ENCODE measurements at regions not wholly inside any gene's neighbourhood (a gene's known extent, or its start where the extent isn't known, plus 50 kb on each side); places are given as distances from the start of the nearest gene placed in this dataset.

DNA sequence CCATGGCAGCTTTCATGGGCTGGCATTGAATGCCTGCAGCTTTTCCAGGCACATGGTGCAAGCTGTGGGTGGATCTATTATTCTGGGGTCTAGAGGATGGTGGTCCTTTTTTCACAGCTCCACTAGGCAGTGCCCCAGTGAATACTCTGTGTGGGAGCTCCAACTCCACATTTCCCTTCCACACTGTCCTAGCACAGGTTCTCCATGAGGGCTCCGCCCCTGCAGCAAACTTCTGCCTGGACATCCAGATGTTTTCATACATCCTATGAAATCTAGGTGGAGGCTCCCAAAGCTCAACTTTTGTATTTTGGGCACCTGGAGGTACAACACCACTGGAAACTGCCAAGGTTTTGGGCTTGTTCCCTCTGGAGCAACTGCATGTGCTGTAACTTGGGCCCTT lies 450.6 kb downstream of the LMO7 start:
- DNase-seq (ENCODE audit: low spot score), result no peak

DNA sequence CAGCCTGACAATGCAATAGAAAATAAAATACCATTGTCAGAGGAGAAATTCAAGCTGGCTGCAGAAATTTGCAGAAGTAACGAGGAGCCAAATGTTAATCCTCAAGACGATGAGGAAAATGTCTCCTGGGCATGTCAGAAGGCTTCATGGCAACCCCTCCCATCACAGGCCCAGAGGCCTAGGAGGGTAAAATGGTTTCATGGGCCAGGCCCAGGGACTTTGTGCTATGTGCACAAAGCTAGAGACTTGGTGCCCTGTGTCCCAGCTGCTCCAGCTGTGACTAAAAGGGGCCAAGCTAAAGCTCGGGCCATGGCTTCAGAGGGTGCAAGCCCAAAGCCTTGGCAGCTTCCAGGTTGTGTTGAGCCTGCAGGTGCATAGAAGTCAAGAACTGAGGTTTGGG lies 431.7 kb downstream of the LMO7 start:
- no peak for DNase-seq (ENCODE audit: low spot score)

DNA sequence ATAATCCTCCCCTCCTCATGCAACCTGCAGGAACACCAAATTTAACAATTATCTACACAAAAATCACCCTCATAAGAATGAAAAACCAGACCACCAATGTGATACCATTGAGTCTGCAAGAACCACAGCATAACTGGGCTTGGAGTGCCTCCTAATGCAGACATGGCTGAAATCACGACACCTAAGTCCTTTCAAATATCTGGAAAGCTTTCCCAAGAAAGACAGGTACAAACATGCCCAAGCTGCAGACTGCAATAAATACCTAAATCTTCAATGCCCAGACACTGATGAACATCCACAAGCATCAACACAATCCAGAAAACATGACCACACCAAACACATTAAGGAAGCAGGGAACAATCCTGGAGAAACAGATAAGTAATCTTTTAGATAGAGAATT lies 417.1 kb downstream of the LMO7 start:
- DNase-seq (ENCODE audit: low spot score), result no peak

GRCh38 chr13:76049376-76049746 lies 413.2 kb downstream of the LMO7 start:
- DNase-seq (ENCODE audit: low spot score), result no peak

DNA sequence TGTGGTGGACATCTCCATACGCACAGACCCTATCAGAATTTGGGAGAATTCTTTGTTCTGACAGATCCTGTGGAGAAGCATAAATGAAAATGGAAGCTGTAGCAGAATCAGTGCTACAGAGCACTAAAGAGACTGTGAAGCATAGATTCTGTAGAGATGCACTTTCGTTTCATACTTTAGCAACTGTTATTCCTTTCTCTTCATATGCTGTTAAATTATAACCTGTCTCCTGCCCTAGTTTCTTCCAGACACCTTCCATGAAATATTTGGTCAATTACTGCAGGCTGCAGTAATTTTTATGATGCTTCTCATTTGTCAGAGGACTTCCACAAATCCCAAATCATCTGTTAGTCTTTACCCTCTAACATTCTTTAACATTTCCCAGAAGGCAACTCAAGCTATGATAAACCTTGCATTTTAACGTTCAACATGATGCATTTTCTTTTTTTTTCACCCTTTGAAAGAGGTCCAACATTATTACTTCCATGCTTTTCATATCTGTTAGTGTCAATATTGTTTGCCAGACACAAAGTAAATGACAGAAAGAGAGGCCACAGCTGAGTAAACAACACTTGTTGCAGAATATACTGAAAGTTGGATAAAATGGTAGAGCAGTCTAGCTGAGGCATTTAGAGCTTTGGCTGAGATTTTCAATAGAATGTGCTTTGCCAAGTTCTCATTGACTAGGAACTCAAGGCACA lies 412.7 kb downstream of the LMO7 start:
- DNase-seq (ENCODE audit: low spot score), result peak; percentile 2

DNA sequence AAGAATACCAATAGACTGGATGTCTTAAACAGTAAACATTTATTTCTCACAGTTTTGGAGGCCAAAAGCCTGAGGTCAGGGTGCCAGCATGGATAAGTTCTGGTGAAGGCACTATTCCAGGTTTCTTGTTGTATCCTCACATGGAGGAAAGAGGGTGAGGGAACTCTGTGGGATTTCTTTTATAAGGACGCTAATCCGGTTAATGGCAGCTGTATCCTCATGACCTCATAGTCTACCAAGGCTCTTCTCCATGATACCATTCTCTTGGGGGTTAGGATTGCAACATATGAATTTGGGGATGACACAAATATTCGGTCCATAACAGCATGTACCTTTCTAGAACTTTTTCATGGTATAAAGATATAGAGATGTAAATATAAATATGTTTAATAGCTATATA lies 412.0 kb downstream of the LMO7 start:
- no peak for DNase-seq (ENCODE audit: low spot score)

GRCh38 chr13:76043874-76044273 lies 407.7 kb downstream of the LMO7 start:
- DNase-seq (ENCODE audit: low spot score), result no peak

DNA sequence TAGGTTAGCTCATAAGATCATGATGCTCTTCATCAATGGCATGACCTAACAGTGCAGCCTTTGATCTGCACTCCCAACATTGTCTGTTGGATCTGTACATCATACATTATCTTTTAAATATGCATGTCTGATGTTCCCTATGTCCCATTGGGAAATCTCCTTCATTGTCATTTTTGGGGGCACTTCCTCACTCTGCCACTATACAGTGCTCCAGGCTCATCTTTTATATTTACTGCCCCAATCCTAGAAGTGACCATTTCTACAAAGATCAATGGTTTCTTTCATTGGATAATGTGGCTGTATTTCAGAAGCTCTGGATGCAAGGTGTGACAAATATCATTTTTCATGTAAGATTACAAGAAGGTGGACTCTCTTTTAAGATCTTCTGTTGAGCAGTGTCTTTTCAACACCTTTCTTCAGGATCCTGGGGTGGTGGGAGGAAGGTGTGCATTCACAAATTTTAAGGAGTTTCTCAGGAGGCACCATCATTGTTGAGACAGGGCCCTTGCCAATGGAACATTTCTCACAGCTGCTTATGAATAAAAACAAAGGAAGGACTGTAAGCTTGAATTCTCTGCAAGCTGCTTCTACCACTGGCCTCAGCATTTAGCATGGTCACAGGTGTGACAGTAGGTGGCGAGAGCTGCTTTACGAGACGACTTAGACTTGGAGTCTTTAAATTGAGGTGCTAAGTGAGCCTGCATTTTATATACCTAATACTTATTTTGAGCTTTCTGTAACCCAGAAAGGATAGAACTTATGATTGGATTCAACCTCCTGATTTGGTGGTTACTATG lies 403.0 kb downstream of the LMO7 start:
- DNase-seq (ENCODE audit: low spot score), result no peak

- no peak for DNase-seq (ENCODE audit: low spot score)
These were observed 400.0 kb downstream of the LMO7 start for GRCh38 chr13:76036176-76036575.

- DNase-seq (ENCODE audit: low spot score), result no peak
These were observed 399.6 kb downstream of the LMO7 start for GRCh38 chr13:76035711-76036110.

- no peak for DNase-seq (ENCODE audit: low spot score)
These were observed 393.6 kb downstream of the LMO7 start for GRCh38 chr13:76029706-76030105.

DNA sequence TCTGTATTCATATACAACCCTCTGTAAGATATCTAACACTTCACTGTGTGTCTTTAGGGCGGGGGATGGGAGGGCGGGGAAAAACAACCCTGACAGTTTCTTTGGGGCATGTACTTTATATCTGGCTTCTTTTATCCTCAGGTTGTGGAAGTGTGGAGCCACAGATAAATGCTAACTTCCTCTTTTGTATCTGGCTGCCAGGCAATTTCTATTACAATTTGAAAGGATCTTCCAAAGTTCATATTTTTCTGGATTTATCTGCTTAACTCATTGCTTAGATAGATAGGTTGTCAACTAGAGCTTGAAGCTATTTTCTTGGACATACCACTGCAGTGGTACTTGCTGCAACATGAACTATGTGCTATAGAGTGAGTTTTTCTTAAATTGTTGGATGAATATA lies 393.0 kb downstream of the LMO7 start:
- no peak for DNase-seq (ENCODE audit: low spot score)

- peak; percentile 5 for DNase-seq (ENCODE audit: low spot score)
These were observed 391.0 kb downstream of the LMO7 start for GRCh38 chr13:76027131-76027530.

DNA sequence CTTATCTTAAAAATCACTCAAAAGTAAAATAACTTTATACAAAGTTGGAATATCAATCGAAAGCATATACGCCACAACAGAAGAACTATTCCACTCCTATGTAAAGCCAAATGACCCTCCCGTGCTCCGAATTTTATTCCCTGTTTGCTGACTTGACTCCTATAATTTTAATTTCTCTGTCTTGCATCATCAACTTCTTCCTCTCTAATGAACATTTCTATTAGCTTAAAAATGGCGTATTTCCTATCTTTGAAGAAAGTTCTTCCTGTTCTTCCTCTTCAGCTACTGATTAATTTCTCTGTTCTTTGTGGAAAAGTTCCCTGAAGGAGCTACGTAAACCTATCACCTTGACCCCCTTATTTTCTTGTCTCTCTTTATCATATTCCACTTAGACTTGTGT lies 389.3 kb downstream of the LMO7 start:
- no peak for DNase-seq (ENCODE audit: low spot score)

DNA sequence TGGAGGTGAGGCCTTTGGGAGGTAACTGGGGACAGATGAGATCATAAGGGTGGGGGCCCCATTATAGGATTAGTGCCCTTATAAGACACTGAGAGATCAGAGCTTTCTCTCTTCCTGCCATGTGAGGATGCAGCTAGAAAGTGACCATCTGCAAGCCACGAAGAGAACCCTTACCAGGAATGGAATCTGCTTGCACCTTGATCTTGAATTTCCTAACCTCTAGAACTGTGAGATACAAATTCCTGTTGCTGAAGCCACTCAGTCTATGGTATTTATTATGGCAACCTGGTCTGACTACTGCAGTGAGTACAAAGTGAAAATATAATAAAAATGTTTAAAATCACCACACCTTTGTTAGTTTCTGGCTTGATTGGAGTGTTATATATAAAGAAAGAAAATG lies 388.0 kb downstream of the LMO7 start:
- DNase-seq (ENCODE audit: low spot score), result no peak

GRCh38 chr13:76023652-76024051 lies 387.5 kb downstream of the LMO7 start:
- no peak for DNase-seq (ENCODE audit: low spot score)

GRCh38 chr13:76020421-76020955 lies 384.4 kb downstream of the LMO7 start:
- DNase-seq (ENCODE audit: low spot score), result no peak

DNA sequence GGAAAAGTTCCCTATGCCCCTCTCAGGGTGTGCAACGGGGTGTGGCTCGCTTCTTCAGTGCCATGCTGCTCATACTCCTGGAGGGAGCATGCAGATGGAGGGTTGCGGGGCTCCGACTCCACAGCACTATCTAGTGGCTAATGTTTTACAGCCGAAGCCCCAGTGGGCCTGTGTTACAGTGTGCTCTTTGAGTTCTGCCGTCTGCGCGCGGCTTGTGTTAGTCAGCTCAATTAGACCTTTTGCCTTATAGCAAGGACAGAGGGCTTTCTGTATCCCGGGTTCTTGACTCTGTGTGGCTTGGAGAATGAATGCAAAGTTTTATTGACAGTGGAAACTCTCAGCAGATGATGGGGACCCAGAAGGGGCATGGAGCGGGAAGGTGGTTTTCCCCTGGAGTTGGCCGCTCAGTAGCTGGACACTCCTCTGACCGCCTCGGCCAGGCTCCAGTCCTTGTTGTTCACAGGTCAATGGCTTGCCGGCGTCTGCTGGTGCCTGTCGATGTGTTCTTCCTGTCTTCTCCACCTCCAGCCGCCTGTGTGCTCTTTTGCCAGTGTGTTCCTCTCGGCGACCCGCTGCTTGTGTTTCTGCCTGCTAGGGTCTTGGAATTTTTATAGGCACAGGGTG lies 383.4 kb downstream of the LMO7 start:
- peak; percentile 87 for DNase-seq (ENCODE audit: low spot score)

GRCh38 chr13:76017861-76018556 lies 381.9 kb downstream of the LMO7 start:
- no peak for DNase-seq (ENCODE audit: low spot score)

DNA sequence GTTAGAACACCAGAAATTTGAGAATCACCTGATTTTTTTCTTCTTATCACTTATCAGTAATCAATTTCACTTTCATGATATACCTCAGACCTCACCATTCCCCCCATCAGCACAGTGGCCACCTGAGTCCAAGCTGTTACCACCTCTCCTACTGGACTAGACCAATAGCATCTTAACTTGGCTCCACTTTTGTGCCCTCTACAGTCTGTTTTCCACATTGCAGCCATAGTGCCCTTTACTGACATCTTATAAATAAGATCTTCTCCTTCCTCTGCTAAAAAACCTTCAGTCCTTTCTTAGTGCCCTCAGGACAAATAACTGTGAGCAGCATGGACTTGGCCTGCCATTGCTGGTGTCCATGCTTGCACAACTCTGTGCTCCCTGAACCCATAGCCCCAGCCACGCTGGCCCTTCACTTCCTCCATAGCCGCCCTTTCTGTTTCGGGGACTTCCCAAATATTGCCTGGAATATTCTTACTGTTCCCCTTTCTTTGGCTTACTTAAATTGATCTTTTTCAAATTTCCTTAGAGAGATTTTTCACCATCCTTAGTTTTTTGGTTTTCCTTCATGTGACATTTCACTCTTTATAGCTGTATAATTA lies 380.8 kb downstream of the LMO7 start:
- DNase-seq (ENCODE audit: low spot score), result peak; percentile 11

GRCh38 chr13:76014406-76015318 lies 378.5 kb downstream of the LMO7 start:
- DNase-seq (ENCODE audit: low spot score), result peak; percentile 8

Measured in Ammon's horn (tissue), 1 donor.